ENCODE measurements at regions not wholly inside any gene's neighbourhood (a gene's known extent, or its start where the extent isn't known, plus 50 kb on each side); places are given as distances from the start of the nearest gene placed in this dataset.

GRCh38 chr10:104582966-104583365 is 58.1 kb upstream of the SORCS3 start:
- no peak for TF ChIP-seq CTCF (IDR thresholded peaks at IDR 0.05)
- TF ChIP-seq EP300 (IDR thresholded peaks at IDR 0.05), result no peak
